ENCODE measurements at regions not wholly inside any gene's neighbourhood (a gene's known extent, or its start where the extent isn't known, plus 50 kb on each side); places are given as distances from the start of the nearest gene placed in this dataset.

- no peak for TF ChIP-seq EZH2 (IDR thresholded peaks at IDR 0.05; ENCODE audit: low read depth)
- no peak for TF ChIP-seq CTCF (conservative IDR thresholded peaks at IDR 0.05)
Observed at GRCh38 chr13:48600374-48601364, 53.1 kb upstream of the CYSLTR2 start.
